Prostate gland (tissue), 2 donors: ENCODE measurements at regions not wholly inside any gene's neighbourhood (a gene's known extent, or its start where the extent isn't known, plus 50 kb on each side); places are given as distances from the start of the nearest gene placed in this dataset.

Experiments used
- DNase-seq: peaks from one replicate; pipeline ENCODE4 v3.0.0-alpha.2; 2019; ENCODE audit warnings: low spot score
- H3K27ac ChIP-seq, 2 donors: fragments of 200-600 bp; sonication (generic); 2 replicates each; pipeline ENCODE4 v1.5.1; 2017 to 2019
- H3K27me3 ChIP-seq: fragments of 200-600 bp; sonication (generic); replicated peaks from 2 replicates; pipeline ENCODE4 v1.5.1; 2019; ENCODE audit not compliant: insufficient read depth
- H3K36me3 ChIP-seq, 2 donors: fragments of 200-600 bp; sonication (generic); 1 replicate in 1 of 2; 2 replicates in 1 of 2; pipeline versions ENCODE4 v1.5.1 to v1.8.1; 2017 to 2019
- H3K4me1 ChIP-seq: fragments of 200-600 bp; sonication (generic); replicated peaks from 2 replicates; pipeline ENCODE4 v1.5.1; 2019
- H3K4me3 ChIP-seq, 2 donors: fragments of 200-600 bp; sonication (generic); 2 replicates each; pipeline ENCODE4 v1.5.1; 2017 to 2019
- H3K9me3 ChIP-seq: fragments of 200-600 bp; sonication (generic); 2 replicates; pipeline ENCODE4 v1.5.1; 2017
- CTCF ChIP-seq, 4 experiments: fragments of 200-600 bp in 2 of 4; fragments of 450-650 bp in 2 of 4; sonication (generic) in 2 of 4; IDR thresholded peaks; 1 replicate in 3 of 4; 2 replicates in 1 of 4; pipeline ENCODE4 v1.5.1; 2016 to 2019; ENCODE audit warnings: antibody characterized with exemption in 4 of 4, mild to moderate bottlenecking in 2 of 4, moderate library complexity in 2 of 4
- POLR2A ChIP-seq: fragments of 450-650 bp; IDR thresholded peaks from one replicate; pipeline ENCODE4 v1.6.1; 2016; ENCODE audit warnings: antibody characterized with exemption, mild to moderate bottlenecking
- POLR2AphosphoS5 ChIP-seq: sonication (generic); formaldehyde crosslinking; IDR thresholded peaks from one replicate; pipeline ENCODE4 v1.6.1; 2017; ENCODE audit warnings: antibody characterized with exemption
- WGBS: methylation state at CpG from one replicate; pipeline ENCODE4 v1.1.5; 2018; 5-methylcytosine and 5-hydroxymethylcytosine counted together
- intact Hi-C: fragments of 100-400 bp; cut with DNase I; formaldehyde crosslinking; loops from one replicate; pipeline ENCODE4 v1.14.2; 2022

- DNase-seq, result no peak
These were observed 138.2 kb upstream of the KLF4 start for GRCh38 chr9:107627781-107628180.

GRCh38 chr9:107626118-107626517 lies 136.5 kb upstream of the KLF4 start:
- WGBS, result 98% methylated on average over 6 of the region's 6 CpGs
- H3K36me3 ChIP-seq, result no peaks in the 10 kb centered on the region
- no peak for TF ChIP-seq CTCF (IDR thresholded peaks at IDR 0.05)
- TF ChIP-seq POLR2AphosphoS5, result no peak
- TF ChIP-seq POLR2A, result no peak

More at GRCh38 chr9:107627781-107628180, 138.2 kb upstream of the KLF4 start:
- TF ChIP-seq CTCF (IDR thresholded peaks at IDR 0.05) (no peak), POLR2A (no peak), POLR2AphosphoS5 (no peak)
- Histone ChIP-seq H3K9me3 (no peaks in the 10 kb centered on the region), H3K4me3 (no peak overlapping the region), H3K27ac (no peak overlapping the region), H3K27me3 (no peaks in the 10 kb centered on the region), H3K36me3 (no peaks in the 10 kb centered on the region), H3K4me1 (no peaks in the 10 kb centered on the region)
- 73% methylated on average over 4 of the region's 4 CpGs for WGBS
- intact Hi-C loops, result no loop called here

GRCh38 chr9:107625383-107625984 lies 135.9 kb upstream of the KLF4 start:
- no peak overlapping the region for H3K4me3 ChIP-seq
- H3K4me1 ChIP-seq, result no peaks in the 10 kb centered on the region
- no peak overlapping the region for H3K27ac ChIP-seq
- H3K36me3 ChIP-seq, result no peaks in the 10 kb centered on the region
- H3K9me3 ChIP-seq, result no peaks in the 10 kb centered on the region
- TF ChIP-seq POLR2AphosphoS5, result no peak
- no peak for TF ChIP-seq CTCF (IDR thresholded peaks at IDR 0.05)
- TF ChIP-seq POLR2A, result no peak
- H3K27me3 ChIP-seq, result no peaks in the 10 kb centered on the region
- no peak for DNase-seq
- 96% methylated on average over 7 of the region's 7 CpGs for WGBS
- intact Hi-C loops, result no loop called here

More at GRCh38 chr9:107626118-107626517, 136.5 kb upstream of the KLF4 start:
- H3K4me3 ChIP-seq, result no peak overlapping the region
- no peaks in the 10 kb centered on the region for H3K27me3 ChIP-seq
- H3K4me1 ChIP-seq, result no peaks in the 10 kb centered on the region
- H3K9me3 ChIP-seq, result no peaks in the 10 kb centered on the region
- intact Hi-C loops, result no loop called here
- H3K27ac ChIP-seq, result no peak overlapping the region
- DNase-seq, result no peak

- TF ChIP-seq CTCF (IDR thresholded peaks at IDR 0.05) (no peak), POLR2A (no peak), POLR2AphosphoS5 (no peak)
- no peak for DNase-seq
- WGBS, result 77% methylated on average over 15 of the region's 15 CpGs
- Histone ChIP-seq H3K4me1 (peaks cover 2% of the 10 kb centered on the region), H3K27me3 (no peaks in the 10 kb centered on the region), H3K4me3 (no peak overlapping the region), H3K27ac (no peak overlapping the region), H3K9me3 (no peaks in the 10 kb centered on the region), H3K36me3 (no peaks in the 10 kb centered on the region)
- intact Hi-C loops, result no loop called here
These were observed 134.8 kb upstream of the KLF4 start for GRCh38 chr9:107624234-107624948.

GRCh38 chr9:107621436-107621835 lies 131.9 kb upstream of the KLF4 start:
- no peak for TF ChIP-seq POLR2A
- Histone ChIP-seq H3K27ac (peak overlapping the region in 1 of 2 donors; percentile 3), H3K4me3 (no peak overlapping the region), H3K27me3 (no peaks in the 10 kb centered on the region), H3K9me3 (no peaks in the 10 kb centered on the region), H3K4me1 (peaks cover 2% of the 10 kb centered on the region), H3K36me3 (no peaks in the 10 kb centered on the region)
- no peak for DNase-seq
- intact Hi-C loops, result no loop called here
- 81% methylated on average over 4 of the region's 4 CpGs for WGBS
